Spinal cord (tissue), 9 donors: ENCODE measurements at regions not wholly inside any gene's neighbourhood (a gene's known extent, or its start where the extent isn't known, plus 50 kb on each side); places are given as distances from the start of the nearest gene placed in this dataset.
A peak's percentile ranks its signal among the peaks of the same experiment; 100 is the strongest.

Experiments used
- DNase-seq, 6 donors: peaks; one replicate each; pipeline versions ENCODE4 v3.0.0 to v3.0.0-alpha.2; 2013 to 2015; ENCODE audit warnings: low spot score in 6 of 6, low read depth in 4 of 6
- H3K27ac ChIP-seq: one replicate; pipeline ENCODE4 v1.5.1; 2013; ENCODE audit warnings: low read depth, low read length, control low read depth
- H3K27me3 ChIP-seq: one replicate; pipeline ENCODE4 v1.6.1; 2013; ENCODE audit warnings: low read length; ENCODE audit not compliant: control insufficient read depth, insufficient read depth
- H3K36me3 ChIP-seq: one replicate; pipeline ENCODE4 v1.6.1; 2013; ENCODE audit warnings: low read length; ENCODE audit not compliant: control insufficient read depth, insufficient read depth
- H3K4me1 ChIP-seq: one replicate; pipeline ENCODE4 v1.6.1; 2013; ENCODE audit warnings: low read length; ENCODE audit not compliant: control insufficient read depth, insufficient read depth
- H3K4me3 ChIP-seq: one replicate; pipeline ENCODE4 v1.5.1; 2013; ENCODE audit warnings: low read depth, low read length, control low read depth
- H3K9me3 ChIP-seq: one replicate; pipeline ENCODE4 v1.6.1; 2013; ENCODE audit warnings: low read length; ENCODE audit not compliant: control insufficient read depth, insufficient read depth
- WGBS: methylation state at CpG from one replicate; pipeline ENCODE4 v1.1.5; 2013; ENCODE audit warnings: missing lambda C conversion rate; ENCODE audit not compliant: insufficient coverage; 5-methylcytosine and 5-hydroxymethylcytosine counted together
- donor health status: healthy.

DNA sequence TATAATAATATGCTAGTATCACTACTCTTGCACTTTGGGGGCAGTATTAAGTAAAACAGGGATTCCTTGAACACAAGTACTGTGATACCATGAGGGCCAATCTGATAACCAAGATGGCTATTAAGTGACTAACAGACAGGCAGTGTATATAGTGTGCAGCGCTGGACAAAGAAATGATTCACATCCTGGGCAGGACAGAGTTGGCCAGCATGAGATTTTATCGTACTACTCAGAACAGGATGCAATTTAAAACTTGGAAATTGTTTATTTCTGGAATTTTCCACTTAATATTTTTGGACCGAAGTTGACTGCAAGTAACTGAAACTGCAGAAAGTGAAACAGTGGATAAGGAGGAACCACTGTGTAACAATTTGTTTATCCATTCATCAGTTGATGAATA is 74.6 kb downstream of the DNTTIP2 start:
- Histone ChIP-seq H3K27ac (no peak overlapping the region), H3K4me1 (no peaks in the 10 kb centered on the region), H3K36me3 (no peaks in the 10 kb centered on the region), H3K27me3 (peaks cover 2% of the 10 kb centered on the region), H3K9me3 (peaks cover 7% of the 10 kb centered on the region), H3K4me3 (no peak overlapping the region)
- WGBS = 78% methylated on average over 1 of the region's 3 CpGs
- DNase-seq = no peak

DNA sequence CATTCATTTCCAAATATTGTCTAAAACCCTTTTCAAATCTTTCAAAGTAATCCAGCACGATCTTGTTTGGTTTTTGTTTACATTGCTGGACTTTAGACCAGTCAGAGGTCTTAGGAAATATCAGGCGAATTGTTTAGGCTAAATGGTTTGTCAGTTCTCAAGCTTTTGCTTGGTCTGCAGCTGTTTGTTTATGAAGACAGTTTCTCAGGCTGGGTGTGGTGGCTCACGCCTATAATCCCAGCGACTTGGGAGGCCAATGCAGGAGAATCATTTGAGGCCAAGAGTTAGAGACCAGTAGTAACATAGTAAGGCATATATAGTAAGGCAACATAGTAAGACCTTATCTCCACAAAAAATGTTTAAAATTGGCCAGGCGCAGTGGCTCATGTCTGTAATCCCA is 77.5 kb downstream of the DNTTIP2 start:
- no peak overlapping the region for H3K27ac ChIP-seq
- no peak for DNase-seq

DNA sequence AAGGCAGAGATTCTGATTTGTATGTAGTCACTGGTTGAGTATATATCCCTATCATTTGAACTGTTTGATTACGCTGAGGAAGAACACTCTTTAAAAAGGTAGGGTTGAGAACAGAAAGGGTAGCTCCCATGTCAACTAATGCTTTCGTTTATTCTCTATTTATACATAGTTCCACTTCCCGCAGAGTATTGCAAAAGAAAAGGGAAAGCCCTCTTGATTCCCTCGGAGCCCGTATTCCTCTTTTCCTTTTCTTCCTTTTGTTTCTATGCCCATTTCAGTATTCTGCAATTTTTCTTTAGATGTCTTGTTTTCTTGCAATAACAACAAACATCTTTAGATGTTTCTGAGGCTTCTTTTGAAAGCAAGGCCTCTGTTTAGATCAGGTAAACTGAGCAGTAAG is 78.2 kb downstream of the DNTTIP2 start:
- Histone ChIP-seq H3K4me3 (no peak overlapping the region), H3K4me1 (no peaks in the 10 kb centered on the region), H3K27me3 (peaks cover 2% of the 10 kb centered on the region), H3K9me3 (no peaks in the 10 kb centered on the region), H3K27ac (no peak overlapping the region), H3K36me3 (no peaks in the 10 kb centered on the region)
- DNase-seq = no peak
- WGBS = no CpG with 5 or more reads among the region's 5 CpGs

More for the DNA sequence above, 77.5 kb downstream of the DNTTIP2 start:
- H3K27me3 ChIP-seq = peaks cover 2% of the 10 kb centered on the region
- H3K4me1 ChIP-seq = no peaks in the 10 kb centered on the region
- H3K36me3 ChIP-seq = no peaks in the 10 kb centered on the region
- no peaks in the 10 kb centered on the region for H3K9me3 ChIP-seq
- 100% methylated on average over 1 of the region's 5 CpGs for WGBS
- H3K4me3 ChIP-seq = no peak overlapping the region

GRCh38 chr1:93798291-93798690 is 80.7 kb downstream of the DNTTIP2 start:
- H3K36me3 ChIP-seq = no peaks in the 10 kb centered on the region
- no peaks in the 10 kb centered on the region for H3K9me3 ChIP-seq
- H3K4me1 ChIP-seq = no peaks in the 10 kb centered on the region
- DNase-seq = no peak
- WGBS = no CpG with 5 or more reads among the region's 1 CpG
- no peak overlapping the region for H3K27ac ChIP-seq
- peaks cover 2% of the 10 kb centered on the region for H3K27me3 ChIP-seq
- no peak overlapping the region for H3K4me3 ChIP-seq

- no peak overlapping the region for H3K27ac ChIP-seq
- H3K27me3 ChIP-seq = no peaks in the 10 kb centered on the region
- peak in 1 of 6 donors; percentile 9 for DNase-seq
- H3K9me3 ChIP-seq = no peaks in the 10 kb centered on the region
- no peak overlapping the region for H3K4me3 ChIP-seq
- WGBS = 85% methylated on average over 2 of the region's 3 CpGs
- H3K4me1 ChIP-seq = no peaks in the 10 kb centered on the region
- no peaks in the 10 kb centered on the region for H3K36me3 ChIP-seq
Measured at GRCh38 chr1:93784538-93784937, 94.5 kb downstream of the DNTTIP2 start.

- H3K27ac ChIP-seq = no peak overlapping the region
- H3K4me1 ChIP-seq = no peaks in the 10 kb centered on the region
- no peak overlapping the region for H3K4me3 ChIP-seq
- no peaks in the 10 kb centered on the region for H3K9me3 ChIP-seq
- no peak for DNase-seq
- no peaks in the 10 kb centered on the region for H3K36me3 ChIP-seq
- no CpG with 5 or more reads among the region's 2 CpGs for WGBS
- H3K27me3 ChIP-seq = no peaks in the 10 kb centered on the region
Measured at GRCh38 chr1:93783876-93784275, 95.1 kb downstream of the DNTTIP2 start.

GRCh38 chr1:93779540-93780165 is 98.0 kb upstream of the BCAR3 start:
- no peak for DNase-seq
- no peak overlapping the region for H3K4me3 ChIP-seq
- no peak overlapping the region for H3K27ac ChIP-seq
- H3K9me3 ChIP-seq = no peaks in the 10 kb centered on the region
- peaks cover 3% of the 10 kb centered on the region for H3K4me1 ChIP-seq
- no peaks in the 10 kb centered on the region for H3K36me3 ChIP-seq
- WGBS = 98% methylated on average over 3 of the region's 4 CpGs
- no peaks in the 10 kb centered on the region for H3K27me3 ChIP-seq

- 100% methylated on average over 1 of the region's 2 CpGs for WGBS
- no peaks in the 10 kb centered on the region for H3K27me3 ChIP-seq
- no peak for DNase-seq
- no peaks in the 10 kb centered on the region for H3K36me3 ChIP-seq
- H3K27ac ChIP-seq = no peak overlapping the region
- H3K4me3 ChIP-seq = no peak overlapping the region
- peaks cover 3% of the 10 kb centered on the region for H3K4me1 ChIP-seq
- no peaks in the 10 kb centered on the region for H3K9me3 ChIP-seq
Measured at GRCh38 chr1:93778457-93778856, 96.8 kb upstream of the BCAR3 start.

DNA sequence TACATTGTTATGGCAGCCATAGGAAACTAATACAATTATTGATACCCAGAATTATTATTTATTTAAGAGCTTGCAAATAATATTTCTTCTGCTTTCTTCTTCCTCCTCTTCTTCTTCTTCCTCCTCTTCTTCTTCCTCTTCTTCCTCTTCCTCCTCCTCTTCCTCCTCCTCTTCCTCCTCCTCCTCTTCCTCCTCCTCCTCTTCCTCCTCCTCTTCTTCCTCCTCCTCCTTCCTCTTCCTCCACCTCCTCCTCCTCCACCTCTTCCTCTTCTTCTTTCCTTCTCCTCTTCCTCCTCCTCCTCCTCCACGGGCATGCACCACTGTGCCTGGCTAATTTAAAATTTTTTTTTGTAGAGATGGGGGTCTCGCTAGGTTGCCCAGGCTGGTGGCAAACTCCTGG is 95.6 kb upstream of the BCAR3 start:
- Histone ChIP-seq H3K4me3 (no peak overlapping the region), H3K27ac (no peak overlapping the region), H3K9me3 (no peaks in the 10 kb centered on the region), H3K36me3 (no peaks in the 10 kb centered on the region), H3K4me1 (peaks cover 3% of the 10 kb centered on the region), H3K27me3 (no peaks in the 10 kb centered on the region)
- no CpG with 5 or more reads among the region's 2 CpGs for WGBS
- no peak for DNase-seq

- H3K9me3 ChIP-seq = no peaks in the 10 kb centered on the region
- no peaks in the 10 kb centered on the region for H3K27me3 ChIP-seq
- 92% methylated on average over 2 of the region's 3 CpGs for whole genome bisulfite sequencing
- DNase-seq = no peak
- no peaks in the 10 kb centered on the region for H3K36me3 ChIP-seq
- peaks cover 3% of the 10 kb centered on the region for H3K4me1 ChIP-seq
- no peak overlapping the region for H3K27ac ChIP-seq
- no peak overlapping the region for H3K4me3 ChIP-seq
Measured at GRCh38 chr1:93776728-93777127, 95.1 kb upstream of the BCAR3 start.
